Naive B cell (primary cell): ENCODE measurements at regions not wholly inside any gene's neighbourhood (a gene's known extent, or its start where the extent isn't known, plus 50 kb on each side); places are given as distances from the start of the nearest gene placed in this dataset.

ENCODE experiments used
- ATAC-seq, 2 donors: fragments of 150-1000 bp; cut with Tn5 transposase; 2 replicates each; pipeline ENCODE4 v1.10.0; 2021; ENCODE audit warnings: low read depth in 2 of 2, mild to moderate bottlenecking in 2 of 2, moderate library complexity in 2 of 2
- DNase-seq: peaks from one replicate; pipeline ENCODE4 v3.0.0; 2022
- H3K27ac Mint-ChIP-seq, 6 donors: one replicate each; pipeline ENCODE4 v1.8.0; 2020 to 2022; ENCODE audit warnings: mild to moderate bottlenecking in 6 of 6, mixed read lengths in 6 of 6, moderate library complexity in 5 of 6, inconsistent platforms in 2 of 6
- H3K27me3 Mint-ChIP-seq, 3 donors: one replicate each; pipeline ENCODE4 v1.8.0; 2021 to 2022; ENCODE audit warnings: mixed read lengths in 3 of 3, mild to moderate bottlenecking in 1 of 3
- H3K36me3 Mint-ChIP-seq, 2 donors: one replicate each; pipeline ENCODE4 v1.8.0; 2020 to 2022; ENCODE audit warnings: mixed read lengths in 2 of 2, inconsistent platforms in 1 of 2, mild to moderate bottlenecking in 1 of 2
- H3K4me1 Mint-ChIP-seq, 3 donors: one replicate each; pipeline ENCODE4 v1.8.0; 2020 to 2022; ENCODE audit warnings: mixed read lengths in 3 of 3, inconsistent platforms in 1 of 3, mild to moderate bottlenecking in 1 of 3, moderate library complexity in 1 of 3
- H3K4me3 Mint-ChIP-seq, 8 donors: one replicate each; pipeline ENCODE4 v1.8.0; 2020 to 2022; ENCODE audit warnings: mild to moderate bottlenecking in 8 of 8, mixed read lengths in 8 of 8, moderate library complexity in 8 of 8, inconsistent platforms in 2 of 8
- H3K9me3 Mint-ChIP-seq, 7 donors: one replicate each; pipeline ENCODE4 v1.8.0; 2020 to 2022; ENCODE audit warnings: mixed read lengths in 7 of 7, mild to moderate bottlenecking in 5 of 7, inconsistent platforms in 2 of 7, moderate library complexity in 1 of 7

DNA sequence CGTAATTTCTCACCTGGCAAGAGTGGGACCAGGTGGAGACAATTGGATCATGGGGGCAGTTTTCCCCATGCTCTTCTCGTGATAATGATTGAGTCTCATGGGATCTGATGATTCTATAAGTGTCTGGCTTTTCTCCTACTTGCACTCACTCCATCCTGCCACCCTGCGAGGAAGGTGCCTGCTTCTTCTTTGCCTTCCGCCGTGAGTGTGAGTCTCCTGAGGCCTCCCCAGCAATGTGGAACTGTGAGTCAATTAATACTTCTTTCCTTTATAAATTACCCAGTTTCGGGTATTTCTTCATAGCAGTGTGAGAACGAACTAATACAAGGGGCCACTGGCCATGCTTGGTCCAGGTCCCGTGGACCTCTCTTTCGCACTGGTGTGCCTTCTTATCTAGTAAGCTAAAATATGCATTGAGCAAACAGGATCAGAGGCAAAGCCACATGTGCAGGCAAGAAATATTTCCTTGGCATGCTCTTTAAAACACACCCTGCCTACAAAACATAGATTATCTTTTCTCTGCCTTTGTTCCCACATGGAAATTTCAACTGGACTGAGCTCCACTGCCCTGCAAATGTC, 821.1 kb downstream of the TRIB2 start:
- H3K4me1 Mint-ChIP-seq: no peaks in the 10 kb centered on the region
- H3K36me3 Mint-ChIP-seq: no peaks in the 10 kb centered on the region
- DNase-seq (no peak), ATAC-seq (no peak)
- H3K9me3 Mint-ChIP-seq: peaks cover 0 to 11% (median 0%) of the 10 kb centered on the region in 7 donors
- H3K27ac Mint-ChIP-seq: no peak overlapping the region
- no peak overlapping the region for H3K4me3 Mint-ChIP-seq
- no peaks in the 10 kb centered on the region for H3K27me3 Mint-ChIP-seq

DNA sequence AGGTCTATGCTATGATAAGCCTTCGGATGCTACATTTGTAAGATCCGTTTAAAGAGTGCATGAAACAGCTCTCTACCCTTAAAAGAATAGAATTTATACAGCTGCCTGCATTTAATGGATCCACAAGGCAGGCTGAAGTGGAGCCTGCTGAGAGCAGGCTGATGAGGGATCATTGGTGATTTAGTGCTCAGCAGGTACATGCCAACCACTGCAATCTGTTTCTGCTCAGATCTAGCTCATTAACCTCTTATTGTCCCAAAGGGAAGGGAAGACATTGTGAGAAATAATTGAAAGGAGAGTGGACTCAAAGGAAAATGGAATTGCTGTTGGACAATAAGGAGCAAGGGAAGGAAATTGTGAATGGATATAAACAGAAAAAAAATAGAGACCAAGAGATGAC, 822.6 kb downstream of the TRIB2 start:
- Mint-ChIP-seq H3K36me3 (no peaks in the 10 kb centered on the region), H3K4me1 (no peaks in the 10 kb centered on the region), H3K9me3 (peaks cover 0 to 11% (median 0%) of the 10 kb centered on the region in 7 donors), H3K27ac (no peak overlapping the region), H3K4me3 (no peak overlapping the region), H3K27me3 (no peaks in the 10 kb centered on the region)
- ATAC-seq (no peak), DNase-seq (no peak)

DNA sequence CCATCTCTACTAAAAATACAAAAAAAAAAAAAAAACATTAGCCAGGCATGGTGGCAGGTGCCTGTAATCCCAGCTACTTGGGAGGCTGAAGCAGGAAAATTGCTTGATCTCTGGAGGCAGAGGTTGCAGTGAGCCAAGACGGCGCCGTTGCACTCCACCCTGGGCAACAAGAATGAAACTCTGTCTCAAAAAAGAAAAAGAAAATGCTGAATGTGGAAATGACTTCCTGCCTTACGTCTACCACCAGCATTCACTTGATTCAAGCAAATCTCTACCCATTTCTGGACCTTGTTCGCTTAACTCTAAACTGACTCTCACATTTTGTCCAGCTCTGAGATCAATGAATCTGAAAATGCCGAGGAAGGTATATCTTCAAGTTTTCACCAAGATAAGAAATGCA, 825.3 kb downstream of the TRIB2 start:
- H3K27me3 Mint-ChIP-seq: no peaks in the 10 kb centered on the region
- no peak overlapping the region for H3K4me3 Mint-ChIP-seq
- peaks cover 0 to 11% (median 0%) of the 10 kb centered on the region in 7 donors for H3K9me3 Mint-ChIP-seq
- H3K36me3 Mint-ChIP-seq: no peaks in the 10 kb centered on the region
- no peak overlapping the region for H3K27ac Mint-ChIP-seq
- no peaks in the 10 kb centered on the region for H3K4me1 Mint-ChIP-seq
- no peak for DNase-seq
- ATAC-seq: no peak

DNA sequence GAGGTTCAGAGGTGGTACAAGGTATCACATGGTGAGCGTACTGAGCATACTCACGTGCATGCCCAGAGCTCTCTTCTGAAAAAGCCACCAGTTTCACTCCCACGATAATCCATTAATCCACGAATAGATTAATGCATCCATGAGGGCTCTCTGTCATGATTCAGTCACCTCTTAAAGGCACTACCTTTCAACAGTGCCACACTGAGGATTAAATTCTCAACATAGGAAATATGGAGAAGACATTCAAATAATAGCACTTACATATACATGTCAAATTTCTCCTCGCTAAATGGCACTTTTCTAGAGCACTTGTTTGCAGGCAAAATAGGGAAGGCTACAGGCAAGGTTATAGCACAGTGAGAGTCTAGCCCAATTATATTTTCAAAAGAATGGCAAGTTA, 825.9 kb downstream of the TRIB2 start:
- Mint-ChIP-seq H3K9me3 (peaks cover 0 to 6% (median 0%) of the 10 kb centered on the region in 7 donors), H3K27me3 (no peaks in the 10 kb centered on the region), H3K4me1 (no peaks in the 10 kb centered on the region), H3K27ac (no peak overlapping the region), H3K36me3 (no peaks in the 10 kb centered on the region), H3K4me3 (no peak overlapping the region)
- DNase-seq (no peak), ATAC-seq (no peak)

DNA sequence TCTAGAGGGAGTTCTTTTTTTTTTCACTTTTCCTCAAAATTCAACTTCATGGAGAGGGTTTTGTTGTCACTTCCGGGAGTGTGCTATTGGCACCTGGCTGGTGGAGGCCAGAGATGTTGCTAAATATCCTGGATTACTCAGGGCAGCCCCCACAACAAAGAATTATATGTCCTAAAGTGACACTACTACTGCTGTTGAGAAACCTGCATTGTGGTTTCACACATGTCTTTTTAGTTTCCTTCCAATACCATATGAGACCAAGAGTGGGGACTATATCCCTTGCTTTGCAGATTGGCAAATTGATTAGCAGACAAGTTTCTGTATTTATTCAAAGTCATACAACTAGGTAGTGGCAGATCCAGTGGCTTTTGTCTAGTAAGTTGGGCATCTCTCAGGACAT, 826.8 kb downstream of the TRIB2 start:
- Mint-ChIP-seq H3K27me3 (no peaks in the 10 kb centered on the region), H3K4me3 (no peak overlapping the region), H3K27ac (no peak overlapping the region), H3K36me3 (no peaks in the 10 kb centered on the region), H3K4me1 (no peaks in the 10 kb centered on the region), H3K9me3 (peaks cover 0 to 4% (median 0%) of the 10 kb centered on the region in 7 donors)
- ATAC-seq (no peak), DNase-seq (no peak)

DNA sequence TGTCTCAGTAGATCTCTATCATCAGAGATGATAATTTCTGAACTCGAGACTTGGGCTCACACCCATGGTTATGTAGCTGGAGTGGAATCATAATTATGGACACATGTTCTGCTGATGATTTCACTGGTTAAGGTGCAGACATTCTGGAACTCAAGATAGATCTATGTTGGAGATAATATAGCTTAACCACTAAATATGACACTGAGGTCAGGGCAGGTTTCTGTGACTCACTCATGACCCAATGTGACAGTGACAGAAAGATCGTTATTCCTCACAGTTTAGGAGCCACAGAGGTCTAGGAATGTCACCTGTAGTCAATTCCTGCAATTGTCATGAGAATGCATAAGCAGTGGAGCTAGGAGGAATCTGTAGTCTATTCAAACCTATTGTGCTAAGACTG, 828.6 kb downstream of the TRIB2 start:
- Mint-ChIP-seq H3K27ac (no peak overlapping the region), H3K36me3 (no peaks in the 10 kb centered on the region), H3K4me1 (no peaks in the 10 kb centered on the region), H3K27me3 (no peaks in the 10 kb centered on the region), H3K9me3 (peaks cover 0 to 2% (median 0%) of the 10 kb centered on the region in 7 donors), H3K4me3 (no peak overlapping the region)
- DNase-seq: no peak
- no peak for ATAC-seq

DNA sequence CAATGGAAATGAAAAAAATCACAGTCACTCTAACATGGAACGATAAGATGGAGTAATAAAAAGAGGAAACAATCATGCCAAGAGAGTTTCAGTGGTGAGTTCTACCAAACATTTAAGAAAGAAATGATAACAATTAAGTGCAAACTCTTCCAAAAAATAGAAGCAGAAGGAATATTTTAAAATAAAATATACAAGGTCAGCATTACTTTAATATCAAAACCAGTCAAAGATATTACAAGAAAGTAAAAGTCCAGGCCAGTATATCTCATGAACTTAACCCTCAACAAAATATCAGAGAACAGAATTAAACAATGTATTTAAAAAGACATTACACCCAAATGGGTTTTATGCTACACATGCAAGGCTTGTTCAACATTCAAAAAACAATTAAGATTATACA, 829.4 kb downstream of the TRIB2 start:
- no peaks in the 10 kb centered on the region for H3K27me3 Mint-ChIP-seq
- ATAC-seq (no peak), DNase-seq (no peak)
- H3K27ac Mint-ChIP-seq: no peak overlapping the region
- H3K9me3 Mint-ChIP-seq: peaks cover 0 to 2% (median 0%) of the 10 kb centered on the region in 7 donors
- no peak overlapping the region for H3K4me3 Mint-ChIP-seq
- no peaks in the 10 kb centered on the region for H3K4me1 Mint-ChIP-seq
- no peaks in the 10 kb centered on the region for H3K36me3 Mint-ChIP-seq

DNA sequence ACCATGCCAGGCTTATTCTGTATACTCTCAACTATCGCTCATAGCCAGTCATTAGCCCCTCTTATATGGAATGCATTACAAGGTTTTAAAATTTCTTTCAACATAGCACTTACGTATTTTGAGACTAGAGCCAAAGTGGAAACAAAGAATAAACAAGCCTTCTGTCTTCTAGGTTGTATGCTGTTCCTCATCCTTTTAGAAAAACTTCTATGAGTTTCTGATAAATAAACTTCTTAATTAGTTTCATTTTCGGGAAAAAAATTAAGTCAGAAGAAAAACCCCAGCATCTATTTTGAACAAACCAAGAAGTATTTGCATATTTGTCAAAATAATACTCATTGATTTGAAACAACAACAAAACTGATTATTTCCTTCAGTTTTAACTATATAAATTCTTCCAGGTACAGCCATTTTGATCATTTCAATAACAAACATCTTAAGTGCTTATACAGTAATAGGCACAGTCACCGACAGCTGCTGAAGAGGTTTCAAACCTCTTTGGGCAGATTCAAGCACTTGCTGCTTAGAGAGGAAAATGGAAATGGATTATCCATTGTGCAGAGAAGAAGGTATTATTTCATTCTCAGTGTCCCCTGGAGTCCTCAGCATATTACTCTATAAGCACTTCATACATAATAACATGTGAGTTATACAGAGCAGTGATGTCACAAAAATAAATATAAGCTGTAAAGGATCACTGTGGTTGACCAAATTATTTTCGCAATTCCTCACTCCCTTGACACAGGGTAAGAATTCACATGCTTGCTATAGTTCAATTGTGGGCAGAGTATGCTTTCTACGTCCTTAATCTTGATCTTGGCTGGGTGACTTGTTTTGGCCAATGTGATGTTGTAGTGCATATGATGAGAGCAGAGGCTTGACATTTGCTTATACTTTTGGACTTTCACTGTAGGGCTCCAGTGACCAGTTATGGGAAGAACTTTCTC, 833.8 kb downstream of the TRIB2 start:
- no peaks in the 10 kb centered on the region for H3K27me3 Mint-ChIP-seq
- H3K27ac Mint-ChIP-seq: no peak overlapping the region
- H3K4me1 Mint-ChIP-seq: no peaks in the 10 kb centered on the region
- ATAC-seq (no peak), DNase-seq (no peak)
- H3K9me3 Mint-ChIP-seq: peaks cover 0 to 9% (median 0%) of the 10 kb centered on the region in 7 donors
- H3K36me3 Mint-ChIP-seq: no peaks in the 10 kb centered on the region
- no peak overlapping the region for H3K4me3 Mint-ChIP-seq

DNA sequence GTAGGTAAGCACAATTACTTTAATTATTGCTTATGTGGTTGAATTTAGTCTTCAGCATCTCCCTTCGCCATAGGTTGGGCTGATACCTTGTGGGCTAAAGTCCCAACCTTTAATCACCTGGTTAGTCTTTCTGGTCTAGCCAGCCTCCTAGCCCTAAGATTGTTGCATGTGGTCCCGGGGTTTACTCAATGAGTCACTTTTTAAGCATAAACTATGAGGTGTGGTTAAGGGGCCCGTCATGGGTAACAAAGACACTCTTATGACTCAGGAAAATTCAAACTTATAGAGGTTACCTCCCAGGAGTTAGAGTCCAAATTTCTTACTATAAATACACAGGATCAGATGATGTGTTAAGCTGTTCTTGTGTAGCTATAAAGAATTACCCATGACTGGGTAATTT, 841.6 kb downstream of the TRIB2 start:
- H3K9me3 Mint-ChIP-seq: peaks cover 2 to 13% (median 4%) of the 10 kb centered on the region in 7 donors
- no peak for DNase-seq
- H3K36me3 Mint-ChIP-seq: no peaks in the 10 kb centered on the region
- no peaks in the 10 kb centered on the region for H3K4me1 Mint-ChIP-seq
- no peak for ATAC-seq
- no peak overlapping the region for H3K27ac Mint-ChIP-seq
- no peaks in the 10 kb centered on the region for H3K27me3 Mint-ChIP-seq
- no peak overlapping the region for H3K4me3 Mint-ChIP-seq

DNA sequence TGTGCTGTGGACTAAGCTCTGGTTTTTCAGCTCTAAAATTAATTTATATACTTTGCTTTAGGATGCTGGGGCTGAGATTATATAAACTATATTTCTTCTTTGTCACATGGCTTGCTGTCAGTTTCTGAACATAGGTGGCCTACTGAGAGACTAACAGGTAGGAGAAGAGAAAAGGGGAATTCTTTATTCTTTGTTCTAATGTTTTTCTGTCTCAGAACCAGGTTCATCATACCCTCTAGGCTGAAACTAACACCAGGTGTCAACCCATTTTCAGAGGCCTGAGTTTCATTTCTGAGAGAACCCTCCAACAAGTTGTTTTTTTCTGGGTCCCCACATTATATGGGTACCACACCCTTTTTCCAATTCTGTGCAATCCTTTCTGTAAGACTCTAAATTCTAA, 843.6 kb downstream of the TRIB2 start:
- H3K4me3 Mint-ChIP-seq: no peak overlapping the region
- H3K9me3 Mint-ChIP-seq: peaks cover 3 to 8% (median 4%) of the 10 kb centered on the region in 7 donors
- no peaks in the 10 kb centered on the region for H3K4me1 Mint-ChIP-seq
- H3K27ac Mint-ChIP-seq: no peak overlapping the region
- no peaks in the 10 kb centered on the region for H3K36me3 Mint-ChIP-seq
- H3K27me3 Mint-ChIP-seq: no peaks in the 10 kb centered on the region
- ATAC-seq: no peak
- no peak for DNase-seq

DNA sequence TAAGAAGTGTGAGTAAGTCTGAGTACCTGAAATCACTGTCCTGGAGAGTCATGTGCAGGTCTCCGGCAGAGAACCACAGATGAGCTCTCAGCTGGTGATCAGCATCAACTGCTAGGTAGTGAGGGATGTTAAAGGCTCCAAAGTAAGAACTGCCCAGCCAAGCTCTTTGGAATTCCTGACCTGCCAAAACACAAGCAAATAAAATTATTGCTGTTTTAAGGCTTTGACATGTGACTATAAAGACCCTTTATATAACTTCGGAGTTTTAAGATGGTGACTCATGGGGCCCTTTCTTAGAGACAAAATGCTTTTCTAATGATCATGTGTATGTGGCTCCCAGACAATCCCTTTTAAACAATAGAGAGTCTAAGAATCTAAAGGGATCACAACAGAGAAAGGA, 855.7 kb downstream of the TRIB2 start:
- H3K27me3 Mint-ChIP-seq: no peaks in the 10 kb centered on the region
- H3K4me3 Mint-ChIP-seq: peak overlapping the region in 1 of 8 donors; percentile 24
- DNase-seq (no peak), ATAC-seq (no peak)
- H3K36me3 Mint-ChIP-seq: no peaks in the 10 kb centered on the region
- H3K4me1 Mint-ChIP-seq: no peaks in the 10 kb centered on the region
- H3K27ac Mint-ChIP-seq: no peak overlapping the region
- H3K9me3 Mint-ChIP-seq: peaks cover 0 to 4% (median 0%) of the 10 kb centered on the region in 7 donors

DNA sequence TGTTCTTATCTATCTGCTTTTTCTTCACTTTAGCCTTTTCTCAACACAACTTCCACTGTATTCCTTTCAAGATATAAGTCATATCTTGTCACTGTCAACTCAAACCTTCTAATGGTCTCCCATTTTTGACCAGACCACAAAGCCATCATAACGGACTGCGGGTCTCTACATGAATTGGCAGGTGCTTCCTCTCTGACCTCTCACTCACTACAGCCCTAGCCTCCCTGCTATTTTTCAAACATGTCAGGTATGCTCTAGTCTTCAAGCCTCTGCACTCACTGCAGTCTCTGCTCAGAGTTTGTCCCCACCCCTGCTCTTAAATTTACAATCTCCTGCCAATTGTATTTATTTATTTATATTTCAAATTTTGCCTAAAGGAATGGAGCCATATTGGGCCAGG, 858.1 kb downstream of the TRIB2 start:
- ATAC-seq: no peak
- H3K9me3 Mint-ChIP-seq: peaks cover 0 to 4% (median 0%) of the 10 kb centered on the region in 7 donors
- no peaks in the 10 kb centered on the region for H3K36me3 Mint-ChIP-seq
- no peak overlapping the region for H3K4me3 Mint-ChIP-seq
- DNase-seq: no peak
- no peaks in the 10 kb centered on the region for H3K27me3 Mint-ChIP-seq
- no peaks in the 10 kb centered on the region for H3K4me1 Mint-ChIP-seq
- H3K27ac Mint-ChIP-seq: no peak overlapping the region

DNA sequence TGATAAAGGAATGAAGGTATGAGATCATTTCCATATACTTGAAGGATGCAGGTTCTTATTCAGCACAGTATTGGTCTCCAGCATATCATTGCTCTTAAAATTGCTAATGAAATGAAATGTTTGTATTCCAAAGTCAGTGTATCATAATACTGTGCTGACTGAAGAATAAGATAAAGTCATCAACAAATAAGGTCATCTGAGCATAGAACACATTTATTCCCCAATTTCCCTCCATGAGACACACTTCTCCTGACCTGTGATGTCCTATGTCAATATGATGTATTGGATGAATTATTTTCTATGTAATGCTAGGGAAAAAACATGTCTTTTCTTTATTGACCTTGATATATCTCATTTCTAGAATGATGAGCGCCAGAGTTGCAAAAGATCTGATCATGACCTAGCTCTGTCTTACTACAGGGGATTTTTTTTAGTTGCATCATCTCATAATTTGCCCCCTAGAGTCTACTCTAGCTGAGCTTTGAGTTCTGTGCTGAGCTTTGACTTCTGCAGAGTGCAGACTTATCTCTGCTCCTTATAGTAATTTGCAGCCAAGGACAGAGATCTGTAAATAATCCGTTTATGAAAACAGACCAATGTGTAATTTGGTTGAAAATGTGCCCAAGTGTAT, 859.8 kb downstream of the TRIB2 start:
- H3K4me3 Mint-ChIP-seq: no peak overlapping the region
- DNase-seq (no peak), ATAC-seq (no peak)
- no peaks in the 10 kb centered on the region for H3K36me3 Mint-ChIP-seq
- no peaks in the 10 kb centered on the region for H3K27me3 Mint-ChIP-seq
- no peak overlapping the region for H3K27ac Mint-ChIP-seq
- no peaks in the 10 kb centered on the region for H3K4me1 Mint-ChIP-seq
- H3K9me3 Mint-ChIP-seq: peaks cover 0 to 4% (median 0%) of the 10 kb centered on the region in 7 donors

DNA sequence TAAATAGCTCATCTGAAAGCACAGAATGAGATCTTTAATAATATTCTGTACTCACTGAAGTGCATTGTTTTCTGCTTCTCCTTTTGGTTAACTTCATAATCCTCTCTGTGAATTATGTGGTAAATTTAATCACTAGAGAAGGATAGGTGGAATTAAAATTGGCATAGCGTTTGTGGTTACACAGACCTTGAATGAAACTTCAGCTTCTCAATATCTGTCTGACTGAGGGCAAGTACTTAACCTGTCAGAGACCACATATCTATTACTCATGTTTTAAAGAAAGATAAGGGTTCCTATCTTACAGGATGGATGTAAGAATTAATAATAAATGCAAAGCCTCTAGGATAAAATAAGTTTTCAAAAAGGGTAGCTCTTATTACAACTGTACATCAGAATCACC, 861.8 kb downstream of the TRIB2 start:
- DNase-seq: no peak
- no peaks in the 10 kb centered on the region for H3K4me1 Mint-ChIP-seq
- H3K27ac Mint-ChIP-seq: no peak overlapping the region
- H3K27me3 Mint-ChIP-seq: no peaks in the 10 kb centered on the region
- peaks cover 0 to 4% (median 0%) of the 10 kb centered on the region in 7 donors for H3K9me3 Mint-ChIP-seq
- no peak for ATAC-seq
- no peaks in the 10 kb centered on the region for H3K36me3 Mint-ChIP-seq
- no peak overlapping the region for H3K4me3 Mint-ChIP-seq
